ENCODE measurements at regions not wholly inside any gene's neighbourhood (a gene's known extent, or its start where the extent isn't known, plus 50 kb on each side); places are given as distances from the start of the nearest gene placed in this dataset.

GRCh38 chr21:40976198-40977109 is 129.5 kb upstream of the DSCAM start:
- peak in 2 of 3 donors; percentile 14 to 35 for DNase-seq (ENCODE audit: low read depth in 2 of 3, low spot score in 2 of 3)

- no peak for DNase-seq (ENCODE audit: low read depth in 2 of 3, low spot score in 2 of 3)
Observed at GRCh38 chr21:40985370-40985769, 138.4 kb upstream of the DSCAM start.

- no peak for DNase-seq (ENCODE audit: low read depth in 2 of 3, low spot score in 2 of 3)
Observed at GRCh38 chr21:40990366-40990765, 143.4 kb upstream of the DSCAM start.

GRCh38 chr21:40997831-40998230 is 150.9 kb upstream of the DSCAM start:
- DNase-seq (ENCODE audit: low read depth in 2 of 3, low spot score in 2 of 3) = no peak

GRCh38 chr21:41000838-41001237 is 153.9 kb upstream of the DSCAM start:
- DNase-seq (ENCODE audit: low read depth in 2 of 3, low spot score in 2 of 3) = no peak

GRCh38 chr21:41006636-41007035 is 159.7 kb upstream of the DSCAM start:
- DNase-seq (ENCODE audit: low read depth in 2 of 3, low spot score in 2 of 3) = no peak

GRCh38 chr21:41008351-41008750 is 159.6 kb upstream of the BACE2 start:
- no peak for DNase-seq (ENCODE audit: low read depth in 2 of 3, low spot score in 2 of 3)

- DNase-seq (ENCODE audit: low read depth in 2 of 3, low spot score in 2 of 3) = no peak
Observed at GRCh38 chr21:41008974-41009373, 159.0 kb upstream of the BACE2 start.

GRCh38 chr21:41009398-41010100 is 158.4 kb upstream of the BACE2 start:
- no peak for DNase-seq (ENCODE audit: low read depth in 2 of 3, low spot score in 2 of 3)

GRCh38 chr21:41010101-41010435 is 157.9 kb upstream of the BACE2 start:
- no peak for DNase-seq (ENCODE audit: low read depth in 2 of 3, low spot score in 2 of 3)

- no peak for DNase-seq (ENCODE audit: low read depth in 2 of 3, low spot score in 2 of 3)
Observed at GRCh38 chr21:41011098-41011731, 156.7 kb upstream of the BACE2 start.

- no peak for DNase-seq (ENCODE audit: low read depth in 2 of 3, low spot score in 2 of 3)
Observed at GRCh38 chr21:41011951-41012366, 156.0 kb upstream of the BACE2 start.

GRCh38 chr21:41012425-41012824 is 155.5 kb upstream of the BACE2 start:
- DNase-seq (ENCODE audit: low read depth in 2 of 3, low spot score in 2 of 3) = no peak

GRCh38 chr21:41016472-41016871 is 151.5 kb upstream of the BACE2 start:
- no peak for DNase-seq (ENCODE audit: low read depth in 2 of 3, low spot score in 2 of 3)

- DNase-seq (ENCODE audit: low read depth in 2 of 3, low spot score in 2 of 3) = no peak
Observed at GRCh38 chr21:41018431-41018830, 149.5 kb upstream of the BACE2 start.

- DNase-seq (ENCODE audit: low read depth in 2 of 3, low spot score in 2 of 3) = no peak
Observed at GRCh38 chr21:41023936-41024335, 144.0 kb upstream of the BACE2 start.

GRCh38 chr21:41024341-41024740 is 143.6 kb upstream of the BACE2 start:
- DNase-seq (ENCODE audit: low read depth in 2 of 3, low spot score in 2 of 3) = no peak

GRCh38 chr21:41024746-41025254 is 143.2 kb upstream of the BACE2 start:
- no peak for DNase-seq (ENCODE audit: low read depth in 2 of 3, low spot score in 2 of 3)

GRCh38 chr21:41029571-41029970 is 138.4 kb upstream of the BACE2 start:
- no peak for DNase-seq (ENCODE audit: low read depth in 2 of 3, low spot score in 2 of 3)

GRCh38 chr21:41031701-41032220 is 136.2 kb upstream of the BACE2 start:
- DNase-seq (ENCODE audit: low read depth in 2 of 3, low spot score in 2 of 3) = no peak

- DNase-seq (ENCODE audit: low read depth in 2 of 3, low spot score in 2 of 3) = no peak
Observed at GRCh38 chr21:41032541-41032940, 135.4 kb upstream of the BACE2 start.

Data from hematopoietic multipotent progenitor cell (in vitro differentiated cells).